ENCODE measurements at regions not wholly inside any gene's neighbourhood (a gene's known extent, or its start where the extent isn't known, plus 50 kb on each side); places are given as distances from the start of the nearest gene placed in this dataset.

DNA sequence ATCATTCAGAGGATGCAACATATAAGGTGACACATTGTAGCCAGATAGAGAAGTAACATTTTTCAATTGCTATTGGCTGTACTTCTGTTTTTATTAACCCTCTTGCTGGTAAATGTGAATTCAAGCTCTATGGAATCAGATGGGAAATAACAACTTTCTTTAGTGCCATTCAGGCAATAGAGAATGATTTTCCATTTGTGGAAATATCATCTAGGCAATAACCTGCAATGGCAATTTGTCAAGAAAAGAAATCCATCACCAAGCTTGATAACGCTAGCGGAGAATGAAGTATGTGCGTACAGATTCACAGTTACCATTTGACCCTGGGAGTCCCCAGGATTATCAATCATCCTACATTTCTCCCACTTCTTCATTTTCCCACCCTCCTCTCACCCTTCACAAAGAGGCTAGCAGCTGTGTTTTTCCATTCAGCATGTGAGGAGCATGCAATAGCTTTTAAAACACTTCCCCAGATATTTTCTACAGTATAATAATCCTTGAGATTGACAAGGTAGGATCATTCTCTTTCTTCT lies 569.7 kb upstream of the KLF12 start:
- no peak for TF ChIP-seq EP300 (IDR thresholded peaks at IDR 0.05; ENCODE audit: low read depth)
- TF ChIP-seq POLR2AphosphoS5 (IDR thresholded peaks at IDR 0.05) = no peak
- no peak for TF ChIP-seq POLR2A (IDR thresholded peaks at IDR 0.05)
- TF ChIP-seq, protein P1, sequence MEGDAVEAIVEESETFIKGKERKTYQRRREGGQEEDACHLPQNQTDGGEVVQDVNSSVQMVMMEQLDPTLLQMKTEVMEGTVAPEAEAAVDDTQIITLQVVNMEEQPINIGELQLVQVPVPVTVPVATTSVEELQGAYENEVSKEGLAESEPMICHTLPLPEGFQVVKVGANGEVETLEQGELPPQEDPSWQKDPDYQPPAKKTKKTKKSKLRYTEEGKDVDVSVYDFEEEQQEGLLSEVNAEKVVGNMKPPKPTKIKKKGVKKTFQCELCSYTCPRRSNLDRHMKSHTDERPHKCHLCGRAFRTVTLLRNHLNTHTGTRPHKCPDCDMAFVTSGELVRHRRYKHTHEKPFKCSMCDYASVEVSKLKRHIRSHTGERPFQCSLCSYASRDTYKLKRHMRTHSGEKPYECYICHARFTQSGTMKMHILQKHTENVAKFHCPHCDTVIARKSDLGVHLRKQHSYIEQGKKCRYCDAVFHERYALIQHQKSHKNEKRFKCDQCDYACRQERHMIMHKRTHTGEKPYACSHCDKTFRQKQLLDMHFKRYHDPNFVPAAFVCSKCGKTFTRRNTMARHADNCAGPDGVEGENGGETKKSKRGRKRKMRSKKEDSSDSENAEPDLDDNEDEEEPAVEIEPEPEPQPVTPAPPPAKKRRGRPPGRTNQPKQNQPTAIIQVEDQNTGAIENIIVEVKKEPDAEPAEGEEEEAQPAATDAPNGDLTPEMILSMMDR (IDR thresholded peaks at IDR 0.05) = no peak
- H3K36me3 ChIP-seq = no peaks in the 10 kb centered on the region
- in situ Hi-C loops (cut with MboI; ENCODE audit: low pct_ligation_motif_present in 1 of 4, low pct_unique_long_range_greater_than_20kb in 1 of 4, low sequenced_read_pairs in 3 of 4) = no loop called here
- H3K9me3 ChIP-seq = no peaks in the 10 kb centered on the region
- intact Hi-C loops (cut with DNase I; ENCODE audit: low total_unique reads) = no loop called here
- H3K27ac ChIP-seq = no peak overlapping the region
- no peaks in the 10 kb centered on the region for H3K27me3 ChIP-seq
- no peak overlapping the region for H3K4me3 ChIP-seq
- WGBS, 2 donors (ENCODE audit: low coverage in 1 of 2) = 91 to 93% methylated on average over 3 of the region's 3 CpGs
- H3K4me1 ChIP-seq = no peaks in the 10 kb centered on the region
- no peak for DNase-seq

DNA sequence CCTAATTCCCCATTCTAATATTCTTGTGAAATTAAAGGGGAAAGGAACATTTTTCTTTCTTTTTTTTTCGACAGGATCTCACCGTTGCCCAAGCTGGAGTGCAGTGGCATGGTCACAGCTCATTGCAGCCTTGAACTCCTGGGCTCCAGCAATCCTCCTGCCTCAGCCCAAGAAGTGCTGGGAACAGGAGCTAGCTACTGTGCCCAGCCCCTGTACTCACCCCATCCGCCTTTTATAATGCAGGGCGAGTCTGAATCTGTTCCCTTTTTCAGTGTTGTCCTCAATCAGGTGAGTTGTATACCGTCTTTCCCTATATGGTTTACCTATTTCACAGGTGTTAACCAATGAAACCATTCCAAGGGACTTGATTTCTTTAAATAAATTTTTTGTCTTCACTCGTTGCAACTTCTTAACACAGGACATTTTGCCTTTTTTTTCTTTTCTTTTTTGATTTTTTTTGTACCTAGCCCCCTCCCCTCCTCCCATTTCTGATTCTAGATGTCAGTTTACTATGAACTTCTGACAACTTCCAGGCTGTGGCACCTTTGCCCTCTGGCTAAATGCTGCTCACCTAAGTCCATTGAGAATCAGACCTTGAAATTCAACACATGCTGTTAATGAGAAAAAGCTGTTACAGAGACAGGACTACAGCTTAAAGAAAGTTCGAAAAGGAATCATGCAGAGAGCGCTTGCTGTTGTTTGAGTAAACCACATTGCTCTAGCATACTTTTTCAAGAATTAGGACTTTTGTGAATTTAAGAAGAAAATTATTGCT lies 562.1 kb upstream of the KLF12 start:
- Histone ChIP-seq H3K36me3 (no peaks in the 10 kb centered on the region), H3K4me1 (no peaks in the 10 kb centered on the region), H3K27ac (no peak overlapping the region), H3K27me3 (no peaks in the 10 kb centered on the region), H3K9me3 (no peaks in the 10 kb centered on the region), H3K4me3 (no peak overlapping the region)
- whole genome bisulfite sequencing, 2 donors (ENCODE audit: low coverage in 1 of 2) = 58 to 70% methylated on average over 4 to 7 of the region's 8 CpGs
- TF ChIP-seq POLR2AphosphoS5 (IDR thresholded peaks at IDR 0.05) = no peak
- TF ChIP-seq POLR2A (IDR thresholded peaks at IDR 0.05) = no peak
- TF ChIP-seq EP300 (IDR thresholded peaks at IDR 0.05; ENCODE audit: low read depth) = no peak
- TF ChIP-seq, protein P1 (IDR thresholded peaks at IDR 0.05) = no peak
- in situ Hi-C loops (cut with MboI; ENCODE audit: low pct_ligation_motif_present in 1 of 4, low pct_unique_long_range_greater_than_20kb in 1 of 4, low sequenced_read_pairs in 3 of 4) (no loop called here), intact Hi-C loops (cut with DNase I; ENCODE audit: low total_unique reads) (no loop called here)
- DNase-seq = no peak

- Histone ChIP-seq H3K4me3 (no peak overlapping the region), H3K36me3 (no peaks in the 10 kb centered on the region), H3K9me3 (no peaks in the 10 kb centered on the region), H3K27me3 (no peaks in the 10 kb centered on the region), H3K27ac (no peak overlapping the region), H3K4me1 (no peaks in the 10 kb centered on the region)
- TF ChIP-seq, protein P1 (IDR thresholded peaks at IDR 0.05) = no peak
- TF ChIP-seq POLR2AphosphoS5 (IDR thresholded peaks at IDR 0.05) (no peak), POLR2A (IDR thresholded peaks at IDR 0.05) (no peak), EP300 (IDR thresholded peaks at IDR 0.05; ENCODE audit: low read depth) (no peak)
- DNase-seq = no peak
- 51 to 55% methylated on average over 9 to 11 of the region's 11 CpGs for WGBS, 2 donors (ENCODE audit: low coverage in 1 of 2)
- intact Hi-C loops (cut with DNase I; ENCODE audit: low total_unique reads) (no loop called here), in situ Hi-C loops (cut with MboI; ENCODE audit: low pct_ligation_motif_present in 1 of 4, low pct_unique_long_range_greater_than_20kb in 1 of 4, low sequenced_read_pairs in 3 of 4) (no loop called here)
Measured at GRCh38 chr13:74695021-74695800, 561.0 kb upstream of the KLF12 start.

DNA sequence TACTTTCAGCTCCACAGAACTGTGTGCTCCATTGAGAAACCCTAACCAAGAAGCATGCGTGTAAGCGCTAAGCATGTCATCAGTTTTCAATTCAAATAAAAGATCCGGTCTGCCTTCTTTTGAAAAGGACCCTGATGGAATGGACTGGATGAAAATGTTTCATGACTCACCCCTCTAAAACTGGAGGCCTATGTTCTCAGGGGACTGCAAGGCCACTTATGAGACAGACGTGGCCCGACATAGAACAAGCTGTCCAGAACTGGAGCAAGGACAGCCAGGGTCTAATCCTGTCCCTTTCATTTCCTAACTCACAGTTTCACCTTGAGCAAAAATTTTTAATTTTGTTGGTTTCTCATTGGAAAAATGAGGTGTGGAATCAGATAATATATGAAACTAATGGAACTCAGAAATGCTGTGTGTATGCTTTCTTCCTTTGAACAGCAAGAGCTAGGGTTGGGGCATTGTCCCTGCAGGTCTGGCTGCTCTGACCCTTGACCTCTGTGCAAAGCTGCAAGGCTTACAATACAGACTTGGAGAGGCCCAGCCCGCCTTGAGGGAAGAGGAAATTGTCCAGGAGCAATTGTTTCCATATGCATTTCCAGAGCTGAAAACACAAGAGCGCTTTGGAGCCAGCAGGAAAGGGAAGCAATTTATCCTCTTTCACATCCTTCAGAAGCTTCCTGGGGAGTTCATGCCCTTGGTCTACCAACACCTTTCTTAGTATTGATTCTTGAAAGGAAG lies 553.4 kb upstream of the KLF12 start:
- no peaks in the 10 kb centered on the region for H3K27me3 ChIP-seq
- no peak for DNase-seq
- TF ChIP-seq, protein P1 (IDR thresholded peaks at IDR 0.05) = no peak
- TF ChIP-seq POLR2AphosphoS5 (IDR thresholded peaks at IDR 0.05) = no peak
- no peaks in the 10 kb centered on the region for H3K9me3 ChIP-seq
- in situ Hi-C loops (cut with MboI; ENCODE audit: low pct_ligation_motif_present in 1 of 4, low pct_unique_long_range_greater_than_20kb in 1 of 4, low sequenced_read_pairs in 3 of 4) (no loop called here), intact Hi-C loops (cut with DNase I; ENCODE audit: low total_unique reads) (no loop called here)
- no peak overlapping the region for H3K4me3 ChIP-seq
- WGBS, 2 donors (ENCODE audit: low coverage in 1 of 2) = 70 to 75% methylated on average over 3 to 7 of the region's 7 CpGs
- no peaks in the 10 kb centered on the region for H3K4me1 ChIP-seq
- no peak overlapping the region for H3K27ac ChIP-seq
- no peaks in the 10 kb centered on the region for H3K36me3 ChIP-seq
